OCI-LY7 (cell line): ENCODE measurements at regions not wholly inside any gene's neighbourhood (a gene's known extent, or its start where the extent isn't known, plus 50 kb on each side); places are given as distances from the start of the nearest gene placed in this dataset.

Experiments
- EZH2phosphoT487 ChIP-seq: fragments of 200-600 bp; sonication (generic); IDR thresholded peaks from 2 replicates; pipeline ENCODE4 v1.6.1; 2018; ENCODE audit warnings: low read depth, borderline replicate concordance, mild to moderate bottlenecking, mixed run types, antibody characterized with exemption, low read length, moderate library complexity, mixed read lengths
- TF ChIP-seq, protein P1 (sequence below): fragments of 200-600 bp; sonication (generic); conservative IDR thresholded peaks from 2 replicates; pipeline ENCODE4 v1.5.1; 2014; ENCODE audit warnings: mild to moderate bottlenecking, antibody characterized with exemption, low read length, moderate library complexity, mixed read lengths

DNA sequence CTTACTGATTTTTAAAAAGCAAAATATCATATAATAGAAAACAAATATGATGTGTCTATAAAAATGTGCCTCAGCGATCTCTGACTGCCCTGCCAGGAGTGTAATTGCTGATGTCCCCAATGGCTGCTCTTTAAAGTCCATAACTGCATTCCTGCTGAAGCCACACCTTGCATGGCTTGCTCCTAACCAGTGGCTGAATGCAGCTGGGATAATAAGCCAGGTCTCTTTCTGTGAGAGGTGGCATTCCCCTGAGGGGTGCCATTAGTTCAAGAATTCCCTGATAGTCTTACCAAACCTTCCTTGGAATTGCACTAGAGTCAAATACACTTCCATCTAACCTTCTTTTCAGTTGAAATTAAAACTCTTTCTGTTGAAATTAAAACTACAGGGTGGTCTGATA lies 125.8 kb upstream of the ZNF804A start:
- TF ChIP-seq, protein P1, sequence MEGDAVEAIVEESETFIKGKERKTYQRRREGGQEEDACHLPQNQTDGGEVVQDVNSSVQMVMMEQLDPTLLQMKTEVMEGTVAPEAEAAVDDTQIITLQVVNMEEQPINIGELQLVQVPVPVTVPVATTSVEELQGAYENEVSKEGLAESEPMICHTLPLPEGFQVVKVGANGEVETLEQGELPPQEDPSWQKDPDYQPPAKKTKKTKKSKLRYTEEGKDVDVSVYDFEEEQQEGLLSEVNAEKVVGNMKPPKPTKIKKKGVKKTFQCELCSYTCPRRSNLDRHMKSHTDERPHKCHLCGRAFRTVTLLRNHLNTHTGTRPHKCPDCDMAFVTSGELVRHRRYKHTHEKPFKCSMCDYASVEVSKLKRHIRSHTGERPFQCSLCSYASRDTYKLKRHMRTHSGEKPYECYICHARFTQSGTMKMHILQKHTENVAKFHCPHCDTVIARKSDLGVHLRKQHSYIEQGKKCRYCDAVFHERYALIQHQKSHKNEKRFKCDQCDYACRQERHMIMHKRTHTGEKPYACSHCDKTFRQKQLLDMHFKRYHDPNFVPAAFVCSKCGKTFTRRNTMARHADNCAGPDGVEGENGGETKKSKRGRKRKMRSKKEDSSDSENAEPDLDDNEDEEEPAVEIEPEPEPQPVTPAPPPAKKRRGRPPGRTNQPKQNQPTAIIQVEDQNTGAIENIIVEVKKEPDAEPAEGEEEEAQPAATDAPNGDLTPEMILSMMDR, result no peak
- no peak for TF ChIP-seq EZH2phosphoT487
